NCI-H2081 treated with DMSO at 0.1 percent for 48 hours (cell line): ENCODE measurements at regions not wholly inside any gene's neighbourhood (a gene's known extent, or its start where the extent isn't known, plus 50 kb on each side); places are given as distances from the start of the nearest gene placed in this dataset.

Experiments used
- DNase-seq: peaks from one replicate; lab custom pipeline; 2025; lab: John Stamatoyannopoulos, UW

DNA sequence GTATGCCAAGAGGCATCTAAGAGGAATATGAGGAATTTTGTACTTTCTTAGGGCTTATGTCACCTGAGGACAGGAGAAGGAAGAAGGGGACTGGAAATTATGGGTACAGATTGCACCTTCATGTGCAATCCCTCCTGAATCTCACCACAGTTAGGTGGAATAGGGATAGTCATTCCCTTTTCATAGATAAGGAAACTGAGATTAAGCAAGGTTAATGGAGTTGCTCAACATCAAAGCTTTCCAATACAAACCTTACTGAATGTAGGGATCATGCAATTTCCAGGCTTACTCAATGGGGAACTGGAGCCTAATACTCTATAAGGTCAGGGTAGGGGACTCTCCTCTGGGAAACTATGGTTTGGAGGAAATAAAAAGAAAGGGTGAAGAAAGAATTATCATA lies 133.0 kb downstream of the C11orf87 start:
- DNase-seq = no peak

DNA sequence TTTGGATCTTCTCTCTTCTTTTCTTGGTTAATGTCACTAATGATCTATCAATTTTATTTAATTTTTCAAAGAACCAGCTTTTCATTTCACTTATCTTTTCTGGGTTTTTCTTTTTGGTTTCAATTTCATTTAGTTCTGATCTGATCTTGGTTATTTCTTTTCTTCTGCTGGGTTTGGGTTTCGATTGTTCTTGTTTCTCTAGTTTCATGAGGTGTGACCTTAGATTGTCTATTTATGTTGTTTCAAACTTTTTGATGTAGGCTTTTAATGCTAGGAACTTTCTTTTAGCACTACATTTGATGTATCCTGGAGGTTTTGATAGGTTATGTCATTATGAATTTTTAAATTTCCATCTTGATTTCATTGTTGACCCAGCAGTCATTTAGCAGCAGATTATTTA lies 142.3 kb downstream of the C11orf87 start:
- no peak for DNase-seq

DNA sequence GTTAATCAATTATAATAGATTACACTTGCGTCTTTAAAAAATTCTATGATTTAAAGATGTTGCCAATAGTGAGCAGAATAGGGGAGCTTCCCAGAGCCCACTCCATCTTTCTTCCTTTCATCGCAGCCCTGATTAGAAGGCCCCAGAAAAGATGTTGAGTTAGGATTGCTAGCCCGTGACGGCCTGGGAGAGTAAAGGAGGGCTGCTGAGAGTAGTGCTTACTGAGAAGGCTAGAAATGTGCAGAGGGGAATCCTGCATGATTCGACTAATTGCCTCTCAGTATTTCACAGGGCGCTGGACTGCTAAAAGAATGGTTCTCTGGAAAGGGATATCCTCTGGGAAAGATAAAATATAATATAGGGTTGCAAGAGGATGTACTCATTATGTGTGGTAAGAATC lies 160.5 kb downstream of the C11orf87 start:
- DNase-seq = no peak

DNA sequence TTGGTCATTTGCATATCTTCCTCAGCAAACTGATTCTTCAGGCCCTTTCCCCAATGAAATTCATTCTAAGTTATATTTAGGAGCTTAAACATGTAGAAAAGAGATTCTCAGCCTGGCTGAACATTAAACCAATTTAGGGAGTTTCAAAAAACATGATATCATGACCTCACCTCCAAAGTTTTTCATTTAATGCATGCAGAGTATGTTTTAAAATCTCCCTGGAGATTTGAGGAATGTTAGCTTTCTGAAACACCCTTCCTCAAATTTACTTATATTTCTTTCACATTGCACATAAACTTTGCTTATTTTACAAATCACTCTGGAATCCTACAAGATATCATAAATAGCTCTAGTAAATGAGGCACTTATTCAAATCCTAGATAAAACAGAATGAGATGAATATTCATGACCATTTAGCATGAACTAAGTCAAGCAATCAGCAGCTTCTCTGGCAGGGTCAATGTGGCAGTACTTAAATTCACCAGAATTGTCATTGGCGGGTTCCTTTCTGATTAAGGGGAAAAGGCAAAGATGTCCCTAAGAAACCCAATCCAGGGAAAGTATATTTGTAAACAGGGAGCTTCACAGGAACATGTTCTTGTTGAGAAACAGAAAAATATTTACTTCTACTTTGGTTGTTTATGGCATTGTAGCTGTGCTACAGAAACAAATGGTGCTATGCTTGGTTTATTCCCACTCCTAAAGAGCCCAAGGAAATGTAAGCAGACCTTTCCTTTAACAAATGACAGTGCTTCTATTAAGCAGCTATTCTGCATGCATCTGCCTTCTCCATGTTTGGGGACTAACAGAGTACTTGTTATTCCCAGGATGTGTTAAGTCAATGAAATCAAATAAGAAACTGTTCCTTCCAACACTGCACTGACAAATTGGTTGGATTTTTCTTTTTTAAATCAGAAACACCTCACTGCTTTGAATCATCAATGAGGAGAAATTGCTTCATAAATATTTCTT lies 162.3 kb downstream of the C11orf87 start:
- no peak for DNase-seq

DNA sequence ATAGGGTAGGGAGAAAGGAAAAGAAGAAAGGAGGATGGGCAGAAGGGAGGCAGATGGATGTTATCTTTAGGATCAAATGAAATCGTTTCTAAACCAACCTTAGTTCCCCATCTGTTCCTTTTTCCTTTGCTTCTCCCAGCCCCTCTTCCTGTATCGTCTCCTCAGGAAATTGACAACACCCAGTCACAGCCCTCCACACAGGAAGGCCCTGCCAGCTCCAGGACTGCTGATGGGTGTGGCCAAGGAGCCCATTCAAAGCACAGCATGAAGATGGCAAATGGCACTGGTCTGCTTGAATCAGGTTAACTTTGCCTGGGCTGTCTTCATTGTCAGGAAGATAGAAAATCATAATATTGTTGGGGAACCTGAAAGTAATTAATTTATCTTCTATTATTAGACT lies 164.8 kb downstream of the C11orf87 start:
- no peak for DNase-seq

DNA sequence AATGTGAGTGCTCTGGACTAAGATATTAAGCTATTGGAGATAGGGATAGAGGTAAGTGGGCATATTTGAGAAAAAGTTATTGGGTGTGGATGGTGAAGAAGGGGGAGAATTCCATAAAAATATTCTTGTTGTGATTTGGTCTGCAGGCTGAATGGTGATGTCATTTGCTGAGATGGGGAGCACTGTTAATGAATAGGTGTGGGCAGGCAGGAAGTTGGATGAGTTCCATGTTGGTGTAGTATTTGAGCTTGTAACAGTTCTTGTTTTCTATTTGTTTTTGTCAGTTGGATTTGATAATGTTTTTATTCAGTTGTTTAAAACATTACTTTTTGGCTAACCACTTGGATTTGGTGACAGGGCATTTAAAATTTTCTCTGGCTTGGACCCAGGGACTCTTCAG lies 168.8 kb downstream of the C11orf87 start:
- DNase-seq = peak; percentile 24

DNA sequence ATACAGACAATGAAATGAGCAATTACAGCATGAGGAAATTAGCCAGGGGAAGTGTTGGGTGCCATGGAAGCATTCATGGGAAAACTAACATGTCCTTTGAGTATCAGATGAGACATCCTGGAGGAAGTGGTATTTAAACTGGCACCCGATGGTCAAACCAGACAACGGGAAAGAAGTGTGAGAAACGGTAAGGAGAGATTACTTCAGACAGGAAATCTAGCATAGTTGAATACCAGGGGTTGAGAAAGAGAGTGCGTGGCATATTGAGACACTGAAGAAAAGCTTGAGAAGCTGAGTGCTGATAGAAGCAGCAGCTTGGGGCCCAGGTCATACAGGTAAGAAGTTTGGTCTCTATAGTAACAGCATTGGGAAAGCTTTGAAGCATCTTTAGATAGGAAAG lies 175.3 kb downstream of the C11orf87 start:
- no peak for DNase-seq

DNA sequence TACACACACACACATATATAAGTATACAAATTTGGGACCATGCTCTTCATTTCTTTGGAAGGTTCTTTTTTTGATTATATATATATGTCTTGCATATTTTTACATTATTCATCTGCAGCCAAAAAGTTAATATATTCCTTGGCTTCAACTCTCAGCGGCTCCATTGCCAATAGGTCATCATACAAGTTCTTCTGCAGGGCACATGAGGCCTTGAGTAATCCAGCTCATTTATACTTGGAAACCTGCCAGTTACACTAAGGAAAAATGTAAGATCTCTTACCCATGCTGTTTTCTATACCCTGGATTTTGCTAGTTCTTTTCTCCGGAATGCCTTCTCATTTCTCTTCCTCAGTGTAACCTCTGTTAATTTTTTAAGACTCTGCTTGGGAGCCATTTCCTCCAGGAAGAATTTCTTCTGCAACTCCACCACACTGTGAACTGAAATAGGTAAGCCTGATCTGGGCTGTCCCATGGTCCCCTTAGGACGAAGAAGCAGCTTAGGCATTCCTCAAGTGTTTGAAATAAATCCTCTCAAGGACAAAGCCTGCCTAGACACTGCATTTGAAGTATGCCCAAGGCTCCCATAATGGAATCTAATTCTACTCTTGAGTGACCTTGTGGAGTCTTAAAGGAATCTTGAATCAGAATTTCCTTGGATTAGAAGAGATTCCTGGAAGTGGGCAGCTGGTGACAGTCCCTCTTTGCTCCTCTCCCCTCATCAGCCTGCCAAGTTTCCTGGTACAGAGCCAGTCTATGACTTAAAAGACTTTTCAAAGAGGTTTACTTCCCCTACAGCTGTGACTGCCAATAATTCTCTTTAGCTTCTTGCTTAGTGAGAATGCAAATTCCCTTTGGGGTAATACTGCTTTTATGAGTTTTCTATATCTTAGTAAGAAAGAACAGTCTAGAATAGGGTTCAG lies 182.8 kb downstream of the C11orf87 start:
- no peak for DNase-seq

DNA sequence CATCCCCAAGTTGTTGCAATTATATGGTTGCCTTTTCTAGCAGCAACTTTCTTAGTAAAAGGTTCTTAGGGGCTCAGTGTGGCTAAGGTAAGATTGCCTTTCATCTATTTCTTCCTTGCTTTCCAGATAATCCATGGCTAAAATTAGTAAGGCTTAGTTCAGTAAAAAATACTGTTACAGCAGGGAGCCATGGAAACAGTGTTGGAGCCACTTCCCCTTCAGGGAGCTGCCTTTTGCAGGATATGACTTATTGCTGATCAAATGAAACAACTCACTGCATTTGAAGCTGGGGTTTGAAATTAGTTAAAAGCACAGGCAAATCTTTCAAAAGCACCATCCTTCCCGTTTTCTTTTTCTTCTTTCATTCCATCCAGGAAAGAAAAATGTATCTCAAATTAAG lies 184.3 kb downstream of the C11orf87 start:
- DNase-seq = no peak

DNA sequence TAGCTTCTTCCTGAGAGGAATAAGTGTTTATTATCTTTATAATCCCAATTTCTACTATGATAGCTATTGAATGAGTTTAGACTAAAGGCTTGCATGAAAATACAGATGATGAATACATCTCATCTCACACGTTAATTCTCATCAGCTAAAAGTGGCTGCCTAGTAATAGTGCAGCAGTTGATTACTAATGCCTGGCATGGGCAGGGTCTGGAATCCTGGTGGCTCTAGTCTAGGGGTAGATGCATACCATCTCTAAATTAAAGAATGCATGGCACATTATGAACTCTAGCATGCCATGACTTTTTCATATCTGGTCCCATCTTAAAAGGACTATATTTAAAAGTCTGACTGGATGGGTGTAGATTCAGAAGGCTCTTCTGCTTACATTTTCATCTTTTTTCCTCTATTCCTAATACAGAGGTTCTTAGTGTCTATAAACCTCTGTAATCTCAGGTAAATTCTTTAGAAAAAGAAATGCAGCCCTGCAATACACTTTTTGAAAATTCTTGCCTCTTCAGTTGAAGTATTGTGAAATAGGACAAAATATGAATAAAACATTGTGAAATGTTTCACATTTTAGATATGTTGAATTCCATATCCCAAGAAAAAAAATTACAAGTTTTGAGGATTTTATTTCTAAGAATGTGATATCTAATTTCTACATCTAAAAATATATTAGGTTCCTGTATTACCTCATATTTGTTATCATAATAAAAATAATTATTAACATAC lies 187.6 kb downstream of the C11orf87 start:
- DNase-seq = no peak

DNA sequence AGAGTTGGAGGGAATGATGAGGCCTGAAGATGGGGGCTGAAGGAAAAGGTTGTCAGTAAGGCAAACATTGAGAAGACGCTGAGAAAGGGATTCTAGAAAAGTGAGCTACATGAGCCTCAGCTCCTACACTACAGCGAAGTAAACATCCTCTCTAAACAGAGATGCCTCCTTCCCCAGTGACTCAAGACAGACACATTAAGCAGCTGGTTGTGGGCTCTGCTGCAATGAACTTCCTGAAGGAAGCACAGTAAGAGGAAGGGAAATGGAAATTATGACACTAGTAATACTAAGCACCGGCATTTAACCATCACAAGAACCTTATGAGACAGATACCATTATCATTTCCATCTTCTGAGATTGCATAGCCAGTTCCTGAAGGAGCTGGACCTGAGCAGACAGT lies 190.5 kb downstream of the C11orf87 start:
- DNase-seq = no peak

DNA sequence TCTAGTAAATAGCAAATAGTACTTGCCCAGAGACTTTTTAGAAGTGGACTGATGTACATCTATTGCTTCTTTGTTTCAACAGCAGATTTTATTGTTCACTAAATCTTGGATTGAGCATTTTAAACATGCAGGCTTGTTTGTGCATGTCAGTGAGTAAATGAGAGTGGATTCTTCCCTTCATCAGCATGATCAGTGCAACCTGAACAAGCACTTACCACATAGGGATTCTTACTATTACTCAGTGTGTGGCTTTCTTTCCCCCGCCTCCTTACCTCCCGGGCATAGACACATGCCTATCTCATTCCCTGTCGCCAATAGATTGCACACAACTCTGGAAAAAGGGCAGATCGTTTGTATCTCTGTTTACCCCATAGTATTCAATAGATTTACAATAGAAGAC lies 197.5 kb downstream of the C11orf87 start:
- DNase-seq = no peak

DNA sequence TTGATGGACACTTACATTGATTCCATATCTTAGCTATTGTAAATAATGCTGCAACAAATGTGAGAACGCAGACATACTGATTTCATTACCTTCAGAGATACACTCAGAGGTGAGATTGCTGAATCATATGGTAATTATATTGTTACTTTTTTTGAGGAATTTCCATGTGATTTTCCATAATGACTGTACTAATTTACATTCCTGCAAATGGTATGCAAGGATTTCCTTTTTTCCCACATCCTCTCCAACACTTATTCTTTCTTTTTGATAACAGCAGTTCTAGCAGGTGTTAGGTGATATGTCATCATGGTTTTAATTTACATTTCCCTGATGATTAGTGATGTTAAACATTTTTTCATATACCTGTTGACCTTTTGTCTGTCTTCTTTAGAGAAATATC lies 207.7 kb downstream of the C11orf87 start:
- no peak for DNase-seq

DNA sequence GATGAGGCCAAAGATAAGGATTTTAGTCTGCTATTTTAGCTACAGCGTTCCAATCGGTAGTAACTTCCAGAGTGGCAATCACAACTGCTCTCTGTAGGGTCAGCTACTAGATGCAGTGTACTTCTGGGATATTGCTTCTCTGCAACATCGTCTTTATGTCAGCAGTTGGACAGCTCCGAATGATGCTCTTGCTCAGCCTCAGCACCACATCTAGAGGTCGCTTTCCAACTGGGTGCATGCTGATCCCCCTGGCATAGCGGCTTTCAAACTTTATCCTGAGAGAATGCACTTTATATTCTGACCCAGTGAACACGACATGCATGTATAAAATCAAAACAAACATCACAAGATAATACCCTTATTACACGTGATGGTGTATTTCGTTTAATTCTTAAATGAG lies 219.6 kb downstream of the C11orf87 start:
- no peak for DNase-seq

DNA sequence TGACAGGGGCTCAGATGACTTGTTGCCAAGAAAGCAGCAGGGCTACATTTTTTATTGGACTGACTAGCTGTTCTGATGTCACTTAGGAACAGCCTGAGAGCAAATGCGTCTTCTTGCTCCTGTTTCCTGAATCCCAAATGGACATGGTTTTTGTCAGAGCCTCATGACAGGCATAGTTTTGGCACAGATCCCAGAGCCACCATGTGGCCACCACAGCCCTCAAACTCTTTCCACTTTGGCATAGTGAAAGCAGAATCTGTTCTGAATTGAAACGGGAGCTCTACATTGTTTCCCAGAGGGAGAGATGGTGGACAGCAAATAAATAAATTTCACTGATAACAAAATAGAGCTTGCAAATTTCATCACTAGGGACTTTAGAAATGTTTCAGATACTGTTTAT lies 222.2 kb downstream of the C11orf87 start:
- peak; percentile 77 for DNase-seq

DNA sequence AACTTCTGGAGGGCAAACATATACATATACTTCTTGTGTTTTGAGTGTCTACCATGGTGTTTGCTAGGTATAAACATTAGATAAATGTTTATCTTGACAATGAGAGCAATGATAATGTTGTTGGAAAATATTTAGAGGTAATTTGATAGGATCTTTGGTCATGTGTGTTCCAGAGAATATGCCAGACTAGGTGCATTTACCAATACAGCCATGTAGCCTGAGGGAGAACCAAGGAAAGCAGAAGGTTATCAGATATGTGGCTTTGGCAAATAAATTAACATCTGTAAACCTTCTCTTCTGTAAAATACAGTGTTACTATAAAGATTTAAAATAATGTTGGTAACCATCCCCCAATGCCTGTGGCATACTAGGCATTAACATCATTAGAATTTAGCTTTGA lies 226.8 kb downstream of the C11orf87 start:
- no peak for DNase-seq

DNA sequence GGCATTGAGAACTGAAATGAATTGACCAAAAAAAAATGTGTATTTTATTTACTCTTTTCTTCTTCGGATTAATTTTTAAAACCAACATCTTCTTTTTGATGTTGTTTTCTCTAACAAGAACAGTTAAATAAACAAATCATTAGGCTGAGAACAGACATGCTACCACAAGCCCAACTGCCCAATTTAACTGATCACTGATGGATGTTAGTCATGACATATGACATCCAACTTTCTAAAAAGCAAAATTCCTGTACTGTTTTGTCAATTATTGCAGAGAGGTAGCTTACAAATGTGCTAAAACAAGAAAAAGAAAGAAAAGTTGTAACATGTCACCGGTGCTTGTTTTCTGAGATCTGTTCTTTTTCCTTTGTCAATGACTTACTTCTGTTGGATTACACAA lies 232.1 kb downstream of the C11orf87 start:
- no peak for DNase-seq

DNA sequence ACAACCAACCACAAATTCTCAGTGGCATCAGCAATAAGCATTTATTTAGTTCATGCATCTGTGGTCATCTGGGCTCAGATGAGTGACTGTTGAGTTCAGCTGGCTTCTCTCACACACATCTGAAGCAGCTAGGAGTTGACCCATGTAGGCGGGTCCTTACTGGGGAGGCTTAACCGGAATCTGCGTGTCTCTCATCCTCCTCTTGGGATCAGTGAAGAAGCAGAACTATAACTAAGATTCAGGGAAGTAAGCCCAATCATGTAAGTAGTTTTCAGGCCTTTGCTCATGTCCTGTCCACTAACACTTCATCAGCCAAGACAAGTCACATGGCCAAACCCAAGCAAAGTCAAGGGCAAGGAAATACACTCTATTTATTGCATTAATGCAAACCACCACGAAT lies 236.2 kb downstream of the C11orf87 start:
- DNase-seq = no peak

DNA sequence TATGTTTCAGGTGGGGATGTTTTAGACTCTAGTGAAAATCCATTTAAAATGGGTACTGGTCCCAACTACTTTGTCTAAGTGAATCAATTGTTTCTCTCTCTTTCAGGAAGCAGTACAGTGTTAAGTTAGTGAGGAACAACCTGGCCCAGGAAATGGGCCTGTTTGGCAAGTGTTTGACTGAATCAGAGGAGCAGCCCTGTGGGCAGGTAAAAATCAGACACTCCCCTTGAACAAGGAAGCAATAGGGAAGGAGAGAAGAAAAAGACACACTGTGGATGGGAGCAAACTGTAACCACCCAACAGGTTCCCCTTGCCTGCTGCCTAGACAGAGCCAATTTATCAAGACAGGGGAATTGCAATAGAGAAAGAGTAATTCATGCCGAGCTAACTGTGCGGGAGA lies 245.7 kb downstream of the C11orf87 start:
- DNase-seq = no peak

DNA sequence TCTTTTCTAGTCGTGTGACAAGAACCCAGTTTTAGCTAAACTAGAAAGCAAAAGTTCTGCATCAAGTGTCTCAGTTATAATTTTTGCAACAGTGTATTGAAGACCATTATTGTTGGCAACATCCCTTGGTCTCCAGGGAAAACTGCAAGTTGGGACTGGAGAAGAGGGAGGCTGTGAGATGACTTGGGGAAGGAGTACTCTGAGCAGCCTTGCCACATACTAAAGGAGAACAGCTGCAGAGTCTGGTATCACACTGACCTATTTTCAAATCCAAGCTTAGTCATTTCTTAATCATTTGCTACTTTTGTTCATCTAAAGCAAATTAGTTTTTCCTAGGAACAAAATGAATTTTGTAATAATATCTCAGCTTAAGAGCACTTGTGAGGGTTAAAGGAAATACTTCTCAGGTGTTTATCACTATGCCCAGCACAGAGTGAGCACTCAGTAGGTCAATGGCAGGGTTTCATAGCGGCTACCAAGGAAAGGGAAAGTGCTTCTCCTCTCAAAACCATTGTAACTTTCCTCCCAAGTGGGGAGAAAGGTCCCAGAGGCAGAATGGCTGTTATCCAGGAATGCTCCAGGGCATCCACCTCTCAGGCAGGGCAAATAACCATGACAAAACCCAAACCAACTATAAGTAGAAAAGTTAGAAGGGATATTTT lies 247.1 kb downstream of the C11orf87 start:
- no peak for DNase-seq

DNA sequence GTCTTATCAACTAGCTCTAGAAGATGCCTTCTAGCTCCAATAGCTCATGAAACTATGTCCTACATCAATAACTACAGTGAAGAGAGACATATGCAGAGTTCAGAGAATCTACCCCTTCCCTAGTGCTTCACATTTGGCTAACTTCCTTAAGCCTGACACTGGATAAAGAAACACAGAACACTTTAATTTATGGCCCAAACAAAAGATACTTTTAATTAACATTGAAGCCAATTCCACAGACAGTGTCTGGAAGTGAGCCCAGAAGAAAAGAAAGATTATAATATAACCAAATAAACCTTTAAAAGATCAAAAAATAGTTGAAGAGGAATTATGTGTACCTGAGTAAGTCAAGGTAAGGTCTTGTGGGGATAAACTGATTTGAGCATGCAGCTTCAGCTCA lies 255.2 kb downstream of the C11orf87 start:
- no peak for DNase-seq

DNA sequence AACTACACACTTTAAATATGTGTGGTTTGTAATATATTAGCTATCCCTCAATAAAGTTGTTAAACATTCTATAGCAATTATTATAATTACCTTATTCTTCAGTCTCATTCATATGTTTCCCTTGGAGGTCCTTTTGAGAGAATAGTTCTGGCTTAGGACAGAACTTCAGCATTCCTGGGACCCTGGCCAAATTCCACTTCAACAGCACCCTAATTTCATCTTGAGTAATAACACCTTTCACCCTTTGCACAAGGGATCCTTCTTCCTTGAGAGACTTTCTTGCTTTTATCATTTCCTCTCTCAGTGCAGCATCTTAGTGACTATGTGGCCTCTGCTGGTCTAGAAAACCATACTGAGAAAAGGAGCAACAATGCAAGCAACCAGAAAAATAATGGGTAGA lies 255.9 kb downstream of the C11orf87 start:
- DNase-seq = no peak
